Skeletal muscle satellite cell (primary cell): ENCODE measurements at regions not wholly inside any gene's neighbourhood (a gene's known extent, or its start where the extent isn't known, plus 50 kb on each side); places are given as distances from the start of the nearest gene placed in this dataset.

Source experiments
- H3K27me3 ChIP-seq: 2 replicates; pipeline ENCODE4 v1.7.0; 2013; ENCODE audit warnings: low read length; ENCODE audit not compliant: control insufficient read depth, insufficient read depth
- H3K36me3 ChIP-seq: 2 replicates; pipeline ENCODE4 v1.7.0; 2013; ENCODE audit warnings: mild to moderate bottlenecking, control low read depth, low read length; ENCODE audit not compliant: insufficient read depth
- H3K4me1 ChIP-seq: 2 replicates; pipeline ENCODE4 v1.7.0; 2013; ENCODE audit warnings: low read length; ENCODE audit not compliant: control insufficient read depth, insufficient read depth
- H3K4me2 ChIP-seq: 2 replicates; pipeline ENCODE4 v1.7.0; 2013; ENCODE audit warnings: mild to moderate bottlenecking, low read length
- H3K4me3 ChIP-seq: 2 replicates; pipeline ENCODE4 v1.7.0; 2013; ENCODE audit warnings: low read length
- H3K9ac ChIP-seq: 2 replicates; pipeline ENCODE4 v1.7.0; 2013; ENCODE audit warnings: mild to moderate bottlenecking, low read depth, low read length, moderate library complexity
- H3K9me3 ChIP-seq: replicated peaks from 2 replicates; pipeline ENCODE4 v1.7.0; 2013; ENCODE audit warnings: mild to moderate bottlenecking, control low read depth, low read length

GRCh38 chr11:91984033-91984584 is 240.5 kb upstream of the FAT3 start:
- Histone ChIP-seq H3K9me3 (no peaks in the 10 kb centered on the region), H3K27me3 (no peaks in the 10 kb centered on the region), H3K9ac (no peak overlapping the region), H3K4me3 (no peak overlapping the region), H3K36me3 (no peaks in the 10 kb centered on the region), H3K4me2 (no peak overlapping the region), H3K4me1 (peaks cover 25% of the 10 kb centered on the region)

DNA sequence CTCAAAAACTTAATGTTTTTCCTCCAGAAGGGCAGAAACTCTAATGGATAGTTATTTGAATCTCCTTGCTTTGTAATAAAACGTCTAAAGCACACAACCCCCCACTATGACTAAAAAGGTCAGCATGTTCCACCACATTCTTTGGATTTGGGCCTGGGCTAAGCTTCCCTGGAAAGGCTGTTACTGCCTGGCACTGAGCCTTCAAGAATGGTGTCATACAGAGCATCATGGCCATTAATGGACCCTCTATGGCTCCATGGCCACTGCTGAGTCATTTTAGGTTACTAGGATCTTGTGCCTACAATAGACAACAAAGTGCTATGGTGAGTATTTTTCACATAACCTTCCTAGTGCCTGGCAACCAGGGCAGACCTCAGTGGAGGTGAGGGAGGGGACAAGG is 242.6 kb upstream of the FAT3 start:
- no peaks in the 10 kb centered on the region for H3K9me3 ChIP-seq
- peak overlapping the region; percentile 68 for H3K4me2 ChIP-seq
- peak overlapping the region; percentile 79 for H3K9ac ChIP-seq
- H3K4me1 ChIP-seq = peaks cover 31% of the 10 kb centered on the region
- H3K4me3 ChIP-seq = peak overlapping the region; percentile 36
- H3K27me3 ChIP-seq = no peaks in the 10 kb centered on the region
- H3K36me3 ChIP-seq = no peaks in the 10 kb centered on the region

DNA sequence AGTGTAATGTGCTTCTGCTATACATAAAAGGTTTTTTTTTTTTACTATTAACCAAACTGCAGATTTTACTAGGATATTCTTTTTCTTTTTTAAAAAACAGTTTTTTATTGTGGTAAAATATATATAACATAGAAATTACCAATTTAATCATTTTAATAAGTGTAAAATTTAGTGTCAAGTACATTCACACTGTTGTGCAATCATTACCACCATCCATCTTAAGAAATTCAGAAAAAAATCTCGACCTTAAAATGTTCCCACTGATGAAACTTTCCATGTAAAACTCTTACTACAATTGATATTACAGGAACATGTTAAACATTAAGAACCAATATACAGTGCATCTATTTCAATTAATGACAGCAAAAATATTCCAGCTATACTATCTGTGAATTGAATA is 244.8 kb upstream of the FAT3 start:
- H3K4me1 ChIP-seq = peaks cover 31% of the 10 kb centered on the region
- H3K4me2 ChIP-seq = no peak overlapping the region
- H3K36me3 ChIP-seq = no peaks in the 10 kb centered on the region
- H3K27me3 ChIP-seq = no peaks in the 10 kb centered on the region
- H3K9me3 ChIP-seq = no peaks in the 10 kb centered on the region
- no peak overlapping the region for H3K9ac ChIP-seq
- no peak overlapping the region for H3K4me3 ChIP-seq

- Histone ChIP-seq H3K4me3 (no peak overlapping the region), H3K9ac (no peak overlapping the region), H3K36me3 (no peaks in the 10 kb centered on the region), H3K9me3 (no peaks in the 10 kb centered on the region), H3K4me2 (no peak overlapping the region), H3K27me3 (no peaks in the 10 kb centered on the region), H3K4me1 (peaks cover 31% of the 10 kb centered on the region)
Measured at GRCh38 chr11:91978747-91979146, 245.9 kb upstream of the FAT3 start.

DNA sequence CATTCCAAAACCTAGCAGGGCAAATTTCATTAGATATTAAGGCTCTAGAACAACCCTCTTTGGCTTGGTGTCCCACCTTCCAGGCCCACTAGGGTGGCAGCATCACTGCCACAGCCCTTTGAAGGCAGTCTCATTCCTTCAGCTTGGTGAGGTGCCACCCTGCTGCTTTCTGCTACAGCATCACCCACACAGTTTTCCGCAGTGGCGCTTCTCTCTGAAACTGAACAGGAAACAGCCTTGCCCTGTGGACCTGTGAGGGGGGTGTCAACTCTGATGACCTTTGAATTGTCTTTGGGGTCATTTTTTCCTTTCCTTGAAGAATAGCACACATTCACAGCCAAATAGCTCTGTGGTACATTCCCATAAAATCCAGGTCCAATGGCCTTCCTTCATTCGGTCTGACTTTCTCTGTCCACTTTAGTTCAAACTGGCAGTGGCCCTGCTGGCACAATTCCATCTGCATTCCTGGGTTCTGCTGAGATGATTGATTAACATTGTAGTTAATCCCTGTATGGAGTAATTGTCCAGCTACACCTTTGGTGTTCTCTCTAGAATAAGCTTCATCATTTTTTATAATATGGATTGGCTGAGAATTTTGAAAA is 251.9 kb upstream of the FAT3 start:
- Histone ChIP-seq H3K27me3 (no peaks in the 10 kb centered on the region), H3K9me3 (no peaks in the 10 kb centered on the region), H3K4me1 (no peaks in the 10 kb centered on the region), H3K4me2 (no peak overlapping the region), H3K4me3 (no peak overlapping the region), H3K36me3 (no peaks in the 10 kb centered on the region), H3K9ac (no peak overlapping the region)

GRCh38 chr11:91970624-91971023 is 254.0 kb upstream of the FAT3 start:
- H3K4me1 ChIP-seq = no peaks in the 10 kb centered on the region
- no peaks in the 10 kb centered on the region for H3K9me3 ChIP-seq
- no peaks in the 10 kb centered on the region for H3K36me3 ChIP-seq
- H3K9ac ChIP-seq = no peak overlapping the region
- no peak overlapping the region for H3K4me2 ChIP-seq
- H3K27me3 ChIP-seq = no peaks in the 10 kb centered on the region
- H3K4me3 ChIP-seq = no peak overlapping the region

- Histone ChIP-seq H3K4me3 (no peak overlapping the region), H3K9ac (no peak overlapping the region)
Measured at GRCh38 chr11:91969486-91969885, 255.1 kb upstream of the FAT3 start.

GRCh38 chr11:91967691-91968045 is 256.9 kb upstream of the FAT3 start:
- Histone ChIP-seq H3K27me3 (no peaks in the 10 kb centered on the region), H3K9me3 (no peaks in the 10 kb centered on the region), H3K4me1 (no peaks in the 10 kb centered on the region), H3K4me3 (no peak overlapping the region), H3K36me3 (no peaks in the 10 kb centered on the region), H3K4me2 (no peak overlapping the region), H3K9ac (no peak overlapping the region)

More at GRCh38 chr11:91969486-91969885, 255.1 kb upstream of the FAT3 start:
- no peaks in the 10 kb centered on the region for H3K9me3 ChIP-seq
- H3K36me3 ChIP-seq = no peaks in the 10 kb centered on the region
- H3K4me1 ChIP-seq = no peaks in the 10 kb centered on the region
- H3K27me3 ChIP-seq = no peaks in the 10 kb centered on the region
- no peak overlapping the region for H3K4me2 ChIP-seq

DNA sequence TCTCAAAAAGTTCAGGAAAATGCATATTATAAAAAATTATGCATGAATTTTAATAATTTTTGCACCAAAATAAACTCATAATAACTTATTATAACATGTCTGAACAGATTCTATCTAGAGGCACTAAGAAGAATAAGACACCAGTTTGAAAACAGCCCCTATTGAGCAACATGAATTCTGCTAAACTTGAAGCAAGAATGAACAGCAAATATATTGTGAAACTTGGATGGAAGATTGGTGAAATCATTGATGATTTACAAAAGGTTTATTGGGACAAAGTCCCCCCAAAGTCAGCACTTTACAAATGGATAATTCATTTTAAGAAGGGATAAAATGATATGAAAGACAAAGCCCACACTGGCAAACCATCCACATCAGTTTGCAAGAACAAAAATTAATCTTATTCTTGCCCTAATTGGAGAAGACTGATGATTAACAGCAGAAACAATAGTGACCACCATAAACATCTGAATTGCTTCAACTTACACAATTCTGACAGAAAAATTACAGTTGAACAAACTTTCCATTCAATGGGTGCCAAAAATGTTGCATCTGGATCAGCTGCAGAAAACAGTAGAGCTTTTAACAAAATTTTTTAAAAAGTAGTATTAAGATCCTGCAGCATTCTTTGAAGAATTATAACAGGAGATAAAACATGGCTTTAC is 257.5 kb upstream of the FAT3 start:
- H3K4me2 ChIP-seq = no peak overlapping the region
- H3K4me1 ChIP-seq = no peaks in the 10 kb centered on the region
- H3K9ac ChIP-seq = no peak overlapping the region
- no peaks in the 10 kb centered on the region for H3K36me3 ChIP-seq
- H3K9me3 ChIP-seq = no peaks in the 10 kb centered on the region
- H3K27me3 ChIP-seq = no peaks in the 10 kb centered on the region
- H3K4me3 ChIP-seq = no peak overlapping the region

GRCh38 chr11:91966368-91966767 is 258.2 kb upstream of the FAT3 start:
- Histone ChIP-seq H3K27me3 (no peaks in the 10 kb centered on the region), H3K4me1 (no peaks in the 10 kb centered on the region), H3K9me3 (no peaks in the 10 kb centered on the region), H3K9ac (no peak overlapping the region), H3K4me2 (no peak overlapping the region), H3K36me3 (no peaks in the 10 kb centered on the region), H3K4me3 (no peak overlapping the region)

DNA sequence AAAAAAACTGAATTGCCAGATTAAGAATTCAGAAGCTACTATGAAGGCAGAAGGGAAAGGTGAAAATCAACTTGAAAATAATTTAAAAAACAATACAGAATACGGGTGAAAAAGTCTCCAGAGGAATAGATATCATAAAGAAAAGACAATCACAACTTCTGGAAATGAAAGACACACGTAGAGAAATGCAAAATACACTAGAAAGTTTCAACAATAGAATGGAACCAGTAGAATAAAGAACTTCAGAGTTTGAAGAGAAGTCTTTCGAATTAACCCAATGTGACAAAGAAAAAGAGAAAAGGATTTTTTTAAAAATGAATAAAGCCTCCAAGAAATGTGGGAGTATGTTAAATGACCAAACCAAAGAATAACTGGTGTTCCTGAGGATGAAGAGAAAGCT is 263.8 kb upstream of the FAT3 start:
- H3K4me3 ChIP-seq = no peak overlapping the region
- no peaks in the 10 kb centered on the region for H3K36me3 ChIP-seq
- no peaks in the 10 kb centered on the region for H3K27me3 ChIP-seq
- H3K9ac ChIP-seq = no peak overlapping the region
- H3K9me3 ChIP-seq = no peaks in the 10 kb centered on the region
- no peak overlapping the region for H3K4me2 ChIP-seq
- H3K4me1 ChIP-seq = no peaks in the 10 kb centered on the region

DNA sequence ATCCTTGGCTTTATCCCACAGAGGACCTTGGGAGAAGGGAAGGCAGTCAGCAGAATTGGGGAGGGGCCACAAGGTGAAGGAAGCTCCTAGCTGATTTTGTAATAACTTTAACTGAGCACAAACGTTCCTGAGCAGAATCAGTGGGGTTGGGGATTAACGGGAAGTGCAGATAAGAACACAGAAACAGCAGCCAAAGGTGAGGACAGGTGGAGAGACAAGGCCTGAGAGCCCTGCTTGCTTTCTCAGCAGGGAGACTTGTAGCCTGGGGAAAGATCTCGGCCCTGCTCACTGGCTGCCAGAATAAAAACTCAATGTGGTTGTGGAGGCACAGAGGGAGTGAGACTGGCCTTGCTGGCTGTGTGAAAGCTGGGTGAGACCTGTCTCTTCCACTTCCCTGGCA is 265.2 kb upstream of the FAT3 start:
- H3K4me1 ChIP-seq = no peaks in the 10 kb centered on the region
- H3K9ac ChIP-seq = no peak overlapping the region
- H3K36me3 ChIP-seq = no peaks in the 10 kb centered on the region
- H3K4me3 ChIP-seq = no peak overlapping the region
- no peaks in the 10 kb centered on the region for H3K27me3 ChIP-seq
- no peaks in the 10 kb centered on the region for H3K9me3 ChIP-seq
- no peak overlapping the region for H3K4me2 ChIP-seq
